Endothelial cell of umbilical vein (primary cell): ENCODE measurements at regions not wholly inside any gene's neighbourhood (a gene's known extent, or its start where the extent isn't known, plus 50 kb on each side); places are given as distances from the start of the nearest gene placed in this dataset.

ENCODE experiments used
- BruUV-seq: library from RNA; stranded (reverse); fragments of 400-500 nt; replicated peaks from 2 replicates; lab custom pipeline; 2021; lab: Mats Ljungman, UMichigan
- CTCF ChIA-PET: fragments of 300-600, 350-600 bp; sonication (Branson Sonifier 250); formaldehyde crosslinking; loops from one replicate; lab custom pipeline; 2021; ENCODE audit warnings: antibody characterized with exemption, inconsistent platforms; lab: Charles Lee
- POLR2A ChIA-PET: fragments of 300-600, 350-600 bp; sonication (Branson Sonifier 250); formaldehyde crosslinking; loops from one replicate; lab custom pipeline; 2021; ENCODE audit warnings: antibody characterized with exemption, inconsistent platforms; lab: Charles Lee
- DNase-seq: peaks from one replicate; pipeline ENCODE4 v3.0.0-alpha.2; 2011; ENCODE audit warnings: low read depth, low spot score
- FAIRE-seq: peaks from 2 replicates; lab custom pipeline; 2011; peaks lifted over from hg19 to GRCh38; lab: Jason Lieb, UNC
- H2AFZ ChIP-seq: 2 replicates; pipeline ENCODE4 v1.6.0; 2012; ENCODE audit warnings: low read depth, low read length, control low read depth, inconsistent platforms
- H3K27ac ChIP-seq: 2 replicates; pipeline ENCODE4 v1.5.1; 2011; ENCODE audit warnings: low read depth, mild to moderate bottlenecking, control low read depth, low read length, moderate library complexity; ENCODE audit not compliant: insufficient read depth
- H3K27me3 ChIP-seq, 2 experiments: 2 replicates each; pipeline versions ENCODE4 v1.6.0 to v1.6.1; 2011; ENCODE audit warnings: low read length in 2 of 2, mixed read lengths in 1 of 2; ENCODE audit not compliant: control insufficient read depth in 2 of 2, insufficient read depth in 2 of 2
- H3K36me3 ChIP-seq, 2 experiments: 2 replicates in 1 of 2; 3 replicates in 1 of 2; pipeline ENCODE4 v1.5.1; 2011; ENCODE audit warnings: low read length in 2 of 2, mild to moderate bottlenecking in 1 of 2, moderate library complexity in 1 of 2; ENCODE audit not compliant: control insufficient read depth in 2 of 2, insufficient read depth in 2 of 2; ENCODE audit errors: extremely low read depth in 1 of 2
- H3K4me1 ChIP-seq: 3 replicates; pipeline ENCODE4 v1.5.1; 2011; ENCODE audit warnings: mild to moderate bottlenecking, low read length; ENCODE audit not compliant: control insufficient read depth, insufficient read depth; ENCODE audit errors: extremely low read depth
- H3K4me2 ChIP-seq: 2 replicates; pipeline ENCODE4 v1.6.1; 2011; ENCODE audit warnings: low read length, control low read depth, mixed read lengths; ENCODE audit not compliant: insufficient read depth
- H3K4me3 ChIP-seq, 3 experiments: fragments of 200-600 bp in 1 of 3; sonication (generic), shearing (Covaris generic) in 1 of 3; replicated peaks in 1 of 3; 2 replicates each; pipeline ENCODE4 v1.5.1; 2011 to 2016; ENCODE audit warnings: control low read depth in 3 of 3, low read length in 3 of 3, mild to moderate bottlenecking in 2 of 3, inconsistent platforms in 1 of 3, low read depth in 1 of 3, moderate library complexity in 1 of 3; ENCODE audit not compliant: insufficient read depth in 1 of 3
- H3K79me2 ChIP-seq: 2 replicates; pipeline ENCODE4 v1.6.0; 2012; ENCODE audit warnings: low read length, inconsistent platforms; ENCODE audit not compliant: control insufficient read depth, insufficient read depth
- H3K9ac ChIP-seq: replicated peaks from 2 replicates; pipeline ENCODE3; 2011; ENCODE audit warnings: low read length, control low read depth; ENCODE audit not compliant: insufficient read depth; ENCODE audit errors: extremely low read depth
- H3K9me1 ChIP-seq: replicated peaks from 3 replicates; pipeline ENCODE4 v1.6.0; 2011; ENCODE audit warnings: mild to moderate bottlenecking, low read length; ENCODE audit not compliant: control insufficient read depth, insufficient read depth; ENCODE audit errors: extremely low read depth
- H3K9me3 ChIP-seq: replicated peaks from 2 replicates; pipeline ENCODE4 v1.5.1; 2012; ENCODE audit warnings: low read length, inconsistent platforms; ENCODE audit not compliant: control insufficient read depth, insufficient read depth
- H4K20me1 ChIP-seq: replicated peaks from 2 replicates; pipeline ENCODE3; 2011; ENCODE audit warnings: mild to moderate bottlenecking, low read length; ENCODE audit not compliant: control insufficient read depth, insufficient read depth; ENCODE audit errors: extremely low read depth
- CTCF ChIP-seq, 2 donors: IDR thresholded peaks; 1 replicate in 1 of 2; 2 replicates in 1 of 2; pipeline ENCODE4 v1.5.1; 2011; ENCODE audit warnings: low read length in 2 of 2, mild to moderate bottlenecking in 2 of 2, moderate library complexity in 2 of 2, control low read depth in 1 of 2, inconsistent platforms in 1 of 2, low read depth in 1 of 2; ENCODE audit not compliant: insufficient read depth in 1 of 2; ENCODE audit errors: extremely low read depth in 1 of 2
- FOS ChIP-seq: IDR thresholded peaks from 2 replicates; pipeline ENCODE4 v1.6.1; 2011; ENCODE audit warnings: mild to moderate bottlenecking, low read length, moderate library complexity, borderline replicate concordance; ENCODE audit not compliant: insufficient read depth
- GATA2 ChIP-seq: IDR thresholded peaks from 2 replicates; pipeline ENCODE4 v1.7.0; 2011; ENCODE audit warnings: low read depth, mild to moderate bottlenecking, moderate library complexity, mixed read lengths, low read length; ENCODE audit not compliant: insufficient read length, insufficient read depth
- JUN ChIP-seq: IDR thresholded peaks from 2 replicates; pipeline ENCODE4 v1.6.1; 2011; ENCODE audit warnings: borderline replicate concordance, low read depth; ENCODE audit not compliant: insufficient read length, insufficient read depth
- MAX ChIP-seq: IDR thresholded peaks from 2 replicates; pipeline ENCODE4 v1.6.1; 2011; ENCODE audit not compliant: insufficient read depth, insufficient read length
- MYC ChIP-seq: IDR thresholded peaks from one replicate; pipeline ENCODE4 v1.6.1; 2011; ENCODE audit warnings: mild to moderate bottlenecking, low read depth, low read length
- POLR2A ChIP-seq: IDR thresholded peaks from 2 replicates; pipeline ENCODE4 v1.6.1; 2012; ENCODE audit warnings: low read depth, mild to moderate bottlenecking, control low read depth, low read length
- POLR2AphosphoS5 ChIP-seq: IDR thresholded peaks from 2 replicates; pipeline ENCODE4 v1.6.1; 2012; ENCODE audit warnings: low read depth, mild to moderate bottlenecking, control low read depth, low read length, moderate library complexity; ENCODE audit not compliant: insufficient read depth
- dilution Hi-C: fragments of 300-500 bp; cut with MboI; formaldehyde crosslinking; loops from one replicate; pipeline ENCODE4 v1.15.0; 2019; ENCODE audit warnings: low sequenced_read_pairs; ENCODE audit not compliant: extremely low pct_ligation_motif_present
- intact Hi-C: fragments of 100-400 bp; cut with micrococcal nuclease; formaldehyde crosslinking; loops from one replicate; pipeline ENCODE4 v1.10.0; 2022

- Histone ChIP-seq H3K4me2 (no peak overlapping the region), H3K79me2 (no peaks in the 10 kb centered on the region), H3K4me3 (no peak overlapping the region), H3K27me3 (no peaks in the 10 kb centered on the region), H3K4me1 (no peaks in the 10 kb centered on the region), H3K9me1 (no peaks in the 10 kb centered on the region), H3K9me3 (peaks cover 2% of the 10 kb centered on the region), H4K20me1 (no peaks in the 10 kb centered on the region), H3K9ac (no peak overlapping the region), H2AFZ (no peak overlapping the region), H3K36me3 (no peaks in the 10 kb centered on the region), H3K27ac (no peak overlapping the region)
- FAIRE-seq: no peak
- CTCF ChIA-PET: no interaction called here
- POLR2A ChIA-PET: no interaction called here
- dilution Hi-C loops: no loop called here
- DNase-seq: no peak
- no TSS peak for BruUV-seq
- TF ChIP-seq GATA2 (no peak), POLR2A (no peak), MYC (no peak), JUN (no peak), FOS (no peak), MAX (no peak), CTCF (IDR thresholded peaks at IDR 0.05; ENCODE audit: extremely low read depth in 1 of 2, insufficient read depth in 1 of 2, low read depth in 1 of 2, low read length in 2 of 2) (no peak), POLR2AphosphoS5 (no peak)
- intact Hi-C loops: no loop called here
These were observed 553.2 kb upstream of the FAT1 start for GRCh38 chr4:187276736-187277408.
